Endothelial cell of umbilical vein (primary cell): ENCODE measurements at regions not wholly inside any gene's neighbourhood (a gene's known extent, or its start where the extent isn't known, plus 50 kb on each side); places are given as distances from the start of the nearest gene placed in this dataset.

Experiments used
- BruUV-seq: library from RNA; stranded (reverse); fragments of 400-500 nt; replicated peaks from 2 replicates; lab custom pipeline; 2021; lab: Mats Ljungman, UMichigan
- CTCF ChIA-PET: fragments of 300-600, 350-600 bp; sonication (Branson Sonifier 250); formaldehyde crosslinking; loops from one replicate; lab custom pipeline; 2021; ENCODE audit warnings: antibody characterized with exemption, inconsistent platforms; lab: Charles Lee
- POLR2A ChIA-PET: fragments of 300-600, 350-600 bp; sonication (Branson Sonifier 250); formaldehyde crosslinking; loops from one replicate; lab custom pipeline; 2021; ENCODE audit warnings: antibody characterized with exemption, inconsistent platforms; lab: Charles Lee
- DNase-seq: peaks from one replicate; pipeline ENCODE4 v3.0.0-alpha.2; 2011; ENCODE audit warnings: low read depth, low spot score
- FAIRE-seq: peaks from 2 replicates; lab custom pipeline; 2011; peaks lifted over from hg19 to GRCh38; lab: Jason Lieb, UNC
- H2AFZ ChIP-seq: 2 replicates; pipeline ENCODE4 v1.6.0; 2012; ENCODE audit warnings: low read depth, low read length, control low read depth, inconsistent platforms
- H3K27ac ChIP-seq: 2 replicates; pipeline ENCODE4 v1.5.1; 2011; ENCODE audit warnings: low read depth, mild to moderate bottlenecking, control low read depth, low read length, moderate library complexity; ENCODE audit not compliant: insufficient read depth
- H3K27me3 ChIP-seq, 2 experiments: 2 replicates each; pipeline versions ENCODE4 v1.6.0 to v1.6.1; 2011; ENCODE audit warnings: low read length in 2 of 2, mixed read lengths in 1 of 2; ENCODE audit not compliant: control insufficient read depth in 2 of 2, insufficient read depth in 2 of 2
- H3K36me3 ChIP-seq, 2 experiments: 2 replicates in 1 of 2; 3 replicates in 1 of 2; pipeline ENCODE4 v1.5.1; 2011; ENCODE audit warnings: low read length in 2 of 2, mild to moderate bottlenecking in 1 of 2, moderate library complexity in 1 of 2; ENCODE audit not compliant: control insufficient read depth in 2 of 2, insufficient read depth in 2 of 2; ENCODE audit errors: extremely low read depth in 1 of 2
- H3K4me1 ChIP-seq: 3 replicates; pipeline ENCODE4 v1.5.1; 2011; ENCODE audit warnings: mild to moderate bottlenecking, low read length; ENCODE audit not compliant: control insufficient read depth, insufficient read depth; ENCODE audit errors: extremely low read depth
- H3K4me2 ChIP-seq: 2 replicates; pipeline ENCODE4 v1.6.1; 2011; ENCODE audit warnings: low read length, control low read depth, mixed read lengths; ENCODE audit not compliant: insufficient read depth
- H3K4me3 ChIP-seq, 3 experiments: fragments of 200-600 bp in 1 of 3; sonication (generic), shearing (Covaris generic) in 1 of 3; replicated peaks in 1 of 3; 2 replicates each; pipeline ENCODE4 v1.5.1; 2011 to 2016; ENCODE audit warnings: control low read depth in 3 of 3, low read length in 3 of 3, mild to moderate bottlenecking in 2 of 3, inconsistent platforms in 1 of 3, low read depth in 1 of 3, moderate library complexity in 1 of 3; ENCODE audit not compliant: insufficient read depth in 1 of 3
- H3K79me2 ChIP-seq: 2 replicates; pipeline ENCODE4 v1.6.0; 2012; ENCODE audit warnings: low read length, inconsistent platforms; ENCODE audit not compliant: control insufficient read depth, insufficient read depth
- H3K9ac ChIP-seq: replicated peaks from 2 replicates; pipeline ENCODE3; 2011; ENCODE audit warnings: low read length, control low read depth; ENCODE audit not compliant: insufficient read depth; ENCODE audit errors: extremely low read depth
- H3K9me1 ChIP-seq: replicated peaks from 3 replicates; pipeline ENCODE4 v1.6.0; 2011; ENCODE audit warnings: mild to moderate bottlenecking, low read length; ENCODE audit not compliant: control insufficient read depth, insufficient read depth; ENCODE audit errors: extremely low read depth
- H3K9me3 ChIP-seq: replicated peaks from 2 replicates; pipeline ENCODE4 v1.5.1; 2012; ENCODE audit warnings: low read length, inconsistent platforms; ENCODE audit not compliant: control insufficient read depth, insufficient read depth
- H4K20me1 ChIP-seq: replicated peaks from 2 replicates; pipeline ENCODE3; 2011; ENCODE audit warnings: mild to moderate bottlenecking, low read length; ENCODE audit not compliant: control insufficient read depth, insufficient read depth; ENCODE audit errors: extremely low read depth
- EZH2 ChIP-seq: IDR thresholded peaks from 2 replicates; pipeline ENCODE4 v1.6.1; 2012; ENCODE audit warnings: borderline replicate concordance, low read depth, mild to moderate bottlenecking, moderate library complexity, low read length, inconsistent platforms; ENCODE audit not compliant: severe bottlenecking
- FOS ChIP-seq: IDR thresholded peaks from 2 replicates; pipeline ENCODE4 v1.6.1; 2011; ENCODE audit warnings: mild to moderate bottlenecking, low read length, moderate library complexity, borderline replicate concordance; ENCODE audit not compliant: insufficient read depth
- GATA2 ChIP-seq: IDR thresholded peaks from 2 replicates; pipeline ENCODE4 v1.7.0; 2011; ENCODE audit warnings: low read depth, mild to moderate bottlenecking, moderate library complexity, mixed read lengths, low read length; ENCODE audit not compliant: insufficient read length, insufficient read depth
- JUN ChIP-seq: IDR thresholded peaks from 2 replicates; pipeline ENCODE4 v1.6.1; 2011; ENCODE audit warnings: borderline replicate concordance, low read depth; ENCODE audit not compliant: insufficient read length, insufficient read depth
- MYC ChIP-seq: IDR thresholded peaks from one replicate; pipeline ENCODE4 v1.6.1; 2011; ENCODE audit warnings: mild to moderate bottlenecking, low read depth, low read length
- POLR2A ChIP-seq: IDR thresholded peaks from 2 replicates; pipeline ENCODE4 v1.6.1; 2012; ENCODE audit warnings: low read depth, mild to moderate bottlenecking, control low read depth, low read length
- POLR2AphosphoS5 ChIP-seq: IDR thresholded peaks from 2 replicates; pipeline ENCODE4 v1.6.1; 2012; ENCODE audit warnings: low read depth, mild to moderate bottlenecking, control low read depth, low read length, moderate library complexity; ENCODE audit not compliant: insufficient read depth
- dilution Hi-C: fragments of 300-500 bp; cut with MboI; formaldehyde crosslinking; loops from one replicate; pipeline ENCODE4 v1.15.0; 2019; ENCODE audit warnings: low sequenced_read_pairs; ENCODE audit not compliant: extremely low pct_ligation_motif_present
- intact Hi-C: fragments of 100-400 bp; cut with micrococcal nuclease; formaldehyde crosslinking; loops from one replicate; pipeline ENCODE4 v1.10.0; 2022
- TF ChIP-seq, protein P1 (sequence below): IDR thresholded peaks from 2 replicates; pipeline ENCODE4 v1.6.1; 2011; ENCODE audit not compliant: insufficient read depth, insufficient read length
- TF ChIP-seq, protein P2 (sequence below), 2 donors: IDR thresholded peaks; 1 replicate in 1 of 2; 2 replicates in 1 of 2; pipeline ENCODE4 v1.5.1; 2011; ENCODE audit warnings: low read length in 2 of 2, mild to moderate bottlenecking in 2 of 2, moderate library complexity in 2 of 2, control low read depth in 1 of 2, inconsistent platforms in 1 of 2, low read depth in 1 of 2; ENCODE audit not compliant: insufficient read depth in 1 of 2; ENCODE audit errors: extremely low read depth in 1 of 2

DNA sequence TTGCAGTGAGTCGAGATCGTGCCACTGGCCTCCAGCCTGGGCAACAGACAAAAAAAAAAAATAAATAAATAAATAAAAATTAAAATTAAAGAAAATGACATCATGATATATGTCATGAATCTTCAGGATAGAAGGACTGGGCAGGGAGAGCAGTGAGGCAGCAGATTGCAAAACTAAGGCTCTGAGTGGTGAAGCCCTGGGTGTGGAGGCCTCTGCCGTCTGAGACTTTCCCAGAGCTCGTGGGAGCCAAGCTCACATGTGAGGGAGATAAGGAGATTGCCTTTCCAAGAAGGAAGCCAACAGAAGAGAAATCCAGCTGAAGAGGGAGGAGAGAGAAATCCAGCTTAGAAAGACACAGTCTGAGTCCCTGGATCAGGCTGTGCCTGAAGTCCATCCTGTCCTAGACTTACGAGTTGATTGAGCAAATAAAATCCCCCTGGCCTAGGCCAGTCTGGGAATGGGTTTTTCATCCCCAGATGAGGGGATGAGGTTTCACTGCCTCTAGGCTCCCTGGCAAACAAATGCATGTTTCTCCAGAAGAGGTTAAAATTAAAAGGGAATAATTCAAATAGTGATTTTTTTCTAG, 142.0 kb upstream of the IGSF21 start:
- no peak overlapping the region for H2AFZ ChIP-seq
- FAIRE-seq = no peak
- H3K4me2 ChIP-seq = no peak overlapping the region
- no TSS peak for BruUV-seq
- no peak for DNase-seq
- H3K27ac ChIP-seq = no peak overlapping the region
- no peaks in the 10 kb centered on the region for H3K27me3 ChIP-seq
- intact Hi-C loops (no loop called here), dilution Hi-C loops (no loop called here)
- H3K4me1 ChIP-seq = no peaks in the 10 kb centered on the region
- no peak overlapping the region for H3K9ac ChIP-seq
- H3K36me3 ChIP-seq = no peaks in the 10 kb centered on the region
- H3K9me3 ChIP-seq = peaks cover 2% of the 10 kb centered on the region
- H3K9me1 ChIP-seq = no peaks in the 10 kb centered on the region
- CTCF ChIA-PET = no interaction called here
- no peaks in the 10 kb centered on the region for H3K79me2 ChIP-seq
- POLR2A ChIA-PET = no interaction called here
- no peak overlapping the region for H3K4me3 ChIP-seq
- no peaks in the 10 kb centered on the region for H4K20me1 ChIP-seq
- TF ChIP-seq, protein P1, sequence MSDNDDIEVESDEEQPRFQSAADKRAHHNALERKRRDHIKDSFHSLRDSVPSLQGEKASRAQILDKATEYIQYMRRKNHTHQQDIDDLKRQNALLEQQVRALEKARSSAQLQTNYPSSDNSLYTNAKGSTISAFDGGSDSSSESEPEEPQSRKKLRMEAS = no peak
- TF ChIP-seq POLR2A (no peak), POLR2AphosphoS5 (no peak), FOS (no peak), JUN (no peak), MYC (no peak), GATA2 (no peak), EZH2 (no peak)
- TF ChIP-seq, protein P2, sequence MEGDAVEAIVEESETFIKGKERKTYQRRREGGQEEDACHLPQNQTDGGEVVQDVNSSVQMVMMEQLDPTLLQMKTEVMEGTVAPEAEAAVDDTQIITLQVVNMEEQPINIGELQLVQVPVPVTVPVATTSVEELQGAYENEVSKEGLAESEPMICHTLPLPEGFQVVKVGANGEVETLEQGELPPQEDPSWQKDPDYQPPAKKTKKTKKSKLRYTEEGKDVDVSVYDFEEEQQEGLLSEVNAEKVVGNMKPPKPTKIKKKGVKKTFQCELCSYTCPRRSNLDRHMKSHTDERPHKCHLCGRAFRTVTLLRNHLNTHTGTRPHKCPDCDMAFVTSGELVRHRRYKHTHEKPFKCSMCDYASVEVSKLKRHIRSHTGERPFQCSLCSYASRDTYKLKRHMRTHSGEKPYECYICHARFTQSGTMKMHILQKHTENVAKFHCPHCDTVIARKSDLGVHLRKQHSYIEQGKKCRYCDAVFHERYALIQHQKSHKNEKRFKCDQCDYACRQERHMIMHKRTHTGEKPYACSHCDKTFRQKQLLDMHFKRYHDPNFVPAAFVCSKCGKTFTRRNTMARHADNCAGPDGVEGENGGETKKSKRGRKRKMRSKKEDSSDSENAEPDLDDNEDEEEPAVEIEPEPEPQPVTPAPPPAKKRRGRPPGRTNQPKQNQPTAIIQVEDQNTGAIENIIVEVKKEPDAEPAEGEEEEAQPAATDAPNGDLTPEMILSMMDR (IDR thresholded peaks at IDR 0.05; ENCODE audit: extremely low read depth in 1 of 2, insufficient read depth in 1 of 2, low read depth in 1 of 2, low read length in 2 of 2) = no peak
